Aorta (tissue), 5 donors: ENCODE measurements at regions not wholly inside any gene's neighbourhood (a gene's known extent, or its start where the extent isn't known, plus 50 kb on each side); places are given as distances from the start of the nearest gene placed in this dataset.

Experiments used
- ATAC-seq: fragments of 200-7000 bp; cut with Tn5 transposase; one replicate; pipeline ENCODE4 v1.9.1; 2022; ENCODE audit warnings: moderate library complexity; ENCODE audit not compliant: low FRiP score
- DNase-seq, 2 donors: peaks; one replicate each; pipeline ENCODE4 v3.0.0-alpha.2; 2020
- H3K27ac ChIP-seq, 2 donors: one replicate each; pipeline ENCODE4 v1.5.1; 2013; ENCODE audit warnings: low read length in 2 of 2, mild to moderate bottlenecking in 2 of 2, moderate library complexity in 2 of 2, control low read depth in 1 of 2, inconsistent platforms in 1 of 2, low read depth in 1 of 2
- H3K27me3 ChIP-seq, 2 donors: one replicate each; pipeline ENCODE4 v1.6.1; 2013; ENCODE audit warnings: control low read depth in 1 of 2, low read length in 1 of 2, mild to moderate bottlenecking in 1 of 2, moderate library complexity in 1 of 2; ENCODE audit not compliant: insufficient read depth in 2 of 2, control insufficient read depth in 1 of 2
- H3K36me3 ChIP-seq, 2 donors: one replicate each; pipeline ENCODE4 v1.6.1; 2013; ENCODE audit warnings: control low read depth in 1 of 2, low read length in 1 of 2, mild to moderate bottlenecking in 1 of 2; ENCODE audit not compliant: insufficient read depth in 2 of 2, control insufficient read depth in 1 of 2
- H3K4me1 ChIP-seq, 2 donors: one replicate each; pipeline ENCODE4 v1.6.1; 2013; ENCODE audit warnings: low read length in 2 of 2, control low read depth in 1 of 2, mild to moderate bottlenecking in 1 of 2, moderate library complexity in 1 of 2; ENCODE audit not compliant: insufficient read depth in 2 of 2, control insufficient read depth in 1 of 2
- H3K4me3 ChIP-seq, 2 donors: one replicate each; pipeline ENCODE4 v1.5.1; 2013; ENCODE audit warnings: low read length in 2 of 2, control low read depth in 1 of 2, mild to moderate bottlenecking in 1 of 2
- H3K9me3 ChIP-seq: one replicate; pipeline ENCODE4 v1.6.1; 2013; ENCODE audit warnings: mild to moderate bottlenecking, low read length; ENCODE audit not compliant: control insufficient read depth
- WGBS, 2 donors: extraction: QIAGEN DNeasy Blood & Tissue Kit; methylation state at CpG; one replicate each; pipeline ENCODE4 v1.1.7; 2013; 5-methylcytosine and 5-hydroxymethylcytosine counted together
- intact Hi-C, 2 donors: fragments of 100-400 bp; cut with DNase I; formaldehyde crosslinking; loops; one replicate each; pipeline versions ENCODE4 v1.14.2 to v1.15.0; 2022
- donor health status: healthy with polysubstance abuse.
- donor health status: Bipolar disorder and iron deficiency.
- donor health status: DM: no; HTN: no; CAD: no.
- donor health status: DM: no; HTN: no; CAD: no.
- donor health status: DM: yes; HTN: yes; CAD: no.

GRCh38 chr13:30022796-30023195 lies 172.4 kb upstream of the UBL3 start:
- H3K4me1 ChIP-seq: no peaks in the 10 kb centered on the region
- H3K36me3 ChIP-seq: no peaks in the 10 kb centered on the region
- WGBS, 2 donors: 93 to 98% methylated on average over 2 of the region's 2 CpGs
- no peak for DNase-seq
- H3K27me3 ChIP-seq: no peaks in the 10 kb centered on the region
- no peak overlapping the region for H3K27ac ChIP-seq
- H3K4me3 ChIP-seq: no peak overlapping the region
- ATAC-seq: no peak
- intact Hi-C loops: no loop called here
- no peaks in the 10 kb centered on the region for H3K9me3 ChIP-seq

- WGBS, 2 donors: 84 to 85% methylated on average over 10 of the region's 10 CpGs
These were observed 171.8 kb upstream of the UBL3 start for GRCh38 chr13:30022256-30022655.

GRCh38 chr13:30021611-30022010 lies 171.2 kb upstream of the UBL3 start:
- H3K9me3 ChIP-seq: no peaks in the 10 kb centered on the region
- H3K27ac ChIP-seq: no peak overlapping the region
- H3K4me1 ChIP-seq: no peaks in the 10 kb centered on the region
- no peaks in the 10 kb centered on the region for H3K36me3 ChIP-seq
- DNase-seq (no peak), ATAC-seq (no peak)
- intact Hi-C loops: no loop called here
- 79 to 83% methylated on average over 2 of the region's 2 CpGs for WGBS, 2 donors
- no peaks in the 10 kb centered on the region for H3K27me3 ChIP-seq
- no peak overlapping the region for H3K4me3 ChIP-seq

More at GRCh38 chr13:30022256-30022655, 171.8 kb upstream of the UBL3 start:
- no peaks in the 10 kb centered on the region for H3K9me3 ChIP-seq
- H3K4me3 ChIP-seq: no peak overlapping the region
- intact Hi-C loops: no loop called here
- H3K36me3 ChIP-seq: no peaks in the 10 kb centered on the region
- H3K4me1 ChIP-seq: no peaks in the 10 kb centered on the region
- H3K27me3 ChIP-seq: no peaks in the 10 kb centered on the region
- no peak for ATAC-seq
- H3K27ac ChIP-seq: no peak overlapping the region
- no peak for DNase-seq

GRCh38 chr13:30020726-30021312 lies 170.4 kb upstream of the UBL3 start:
- no peaks in the 10 kb centered on the region for H3K9me3 ChIP-seq
- H3K4me1 ChIP-seq: no peaks in the 10 kb centered on the region
- 95 to 96% methylated on average over 4 of the region's 4 CpGs for WGBS, 2 donors
- no peak overlapping the region for H3K27ac ChIP-seq
- intact Hi-C loops: no loop called here
- H3K36me3 ChIP-seq: no peaks in the 10 kb centered on the region
- ATAC-seq: no peak
- H3K4me3 ChIP-seq: no peak overlapping the region
- no peak for DNase-seq
- H3K27me3 ChIP-seq: no peaks in the 10 kb centered on the region

GRCh38 chr13:30019648-30020626 lies 169.5 kb upstream of the UBL3 start:
- ATAC-seq (no peak), DNase-seq (no peak)
- Histone ChIP-seq H3K4me3 (no peak overlapping the region), H3K4me1 (no peaks in the 10 kb centered on the region), H3K9me3 (no peaks in the 10 kb centered on the region), H3K27me3 (no peaks in the 10 kb centered on the region), H3K36me3 (no peaks in the 10 kb centered on the region), H3K27ac (no peak overlapping the region)
- intact Hi-C loops: no loop called here
- WGBS, 2 donors: 34% methylated on average over 14 to 15 of the region's 15 CpGs

GRCh38 chr13:30017880-30018279 lies 167.5 kb upstream of the UBL3 start:
- intact Hi-C loops: no loop called here
- DNase-seq: no peak
- no peak for ATAC-seq
- WGBS, 2 donors: 67 to 76% methylated on average over 4 of the region's 4 CpGs
- no peak overlapping the region for H3K27ac ChIP-seq
- no peaks in the 10 kb centered on the region for H3K4me1 ChIP-seq
- H3K27me3 ChIP-seq: no peaks in the 10 kb centered on the region
- H3K36me3 ChIP-seq: no peaks in the 10 kb centered on the region
- no peak overlapping the region for H3K4me3 ChIP-seq
- H3K9me3 ChIP-seq: no peaks in the 10 kb centered on the region

GRCh38 chr13:30016398-30016797 lies 166.0 kb upstream of the UBL3 start:
- intact Hi-C loops: no loop called here

GRCh38 chr13:30009411-30009810 lies 159.0 kb upstream of the UBL3 start:
- Histone ChIP-seq H3K4me3 (no peak overlapping the region), H3K27me3 (no peaks in the 10 kb centered on the region), H3K4me1 (no peaks in the 10 kb centered on the region), H3K27ac (no peak overlapping the region), H3K9me3 (no peaks in the 10 kb centered on the region), H3K36me3 (no peaks in the 10 kb centered on the region)
- WGBS, 2 donors: 94 to 100% methylated on average over 1 of the region's 1 CpG
- intact Hi-C loops: no loop called here
- DNase-seq (no peak), ATAC-seq (no peak)

More at GRCh38 chr13:30016398-30016797, 166.0 kb upstream of the UBL3 start:
- no peak for DNase-seq
- Histone ChIP-seq H3K9me3 (no peaks in the 10 kb centered on the region), H3K4me3 (no peak overlapping the region), H3K36me3 (no peaks in the 10 kb centered on the region), H3K4me1 (no peaks in the 10 kb centered on the region), H3K27ac (no peak overlapping the region), H3K27me3 (no peaks in the 10 kb centered on the region)
- peak; percentile 58 for ATAC-seq
- 34 to 41% methylated on average over 5 of the region's 5 CpGs for WGBS, 2 donors

GRCh38 chr13:30006246-30006645 lies 155.8 kb upstream of the UBL3 start:
- Histone ChIP-seq H3K9me3 (no peaks in the 10 kb centered on the region), H3K36me3 (no peaks in the 10 kb centered on the region), H3K4me1 (no peaks in the 10 kb centered on the region), H3K4me3 (no peak overlapping the region), H3K27ac (no peak overlapping the region), H3K27me3 (no peaks in the 10 kb centered on the region)
- 33 to 42% methylated on average over 1 of the region's 1 CpG for whole genome bisulfite sequencing, 2 donors
- intact Hi-C loops: no loop called here
- DNase-seq: no peak
- no peak for ATAC-seq
